CD14-positive monocyte (primary cell): ENCODE measurements at regions not wholly inside any gene's neighbourhood (a gene's known extent, or its start where the extent isn't known, plus 50 kb on each side); places are given as distances from the start of the nearest gene placed in this dataset.

Source experiments
- DNase-seq, 3 donors: peaks; one replicate each; pipeline ENCODE4 v3.0.0-alpha.2; 2011 to 2022
- H2AFZ ChIP-seq: 2 replicates; pipeline ENCODE4 v1.6.0; 2012; ENCODE audit warnings: mild to moderate bottlenecking, low read depth, low read length, inconsistent platforms; ENCODE audit not compliant: insufficient read depth, poor library complexity, severe bottlenecking
- H3K27ac ChIP-seq, 2 donors: 1 replicate in 1 of 2; 2 replicates in 1 of 2; pipeline ENCODE4 v1.5.1; 2012 to 2013; ENCODE audit warnings: low read length in 2 of 2, control low read depth in 1 of 2, inconsistent platforms in 1 of 2, low read depth in 1 of 2, mild to moderate bottlenecking in 1 of 2
- H3K27me3 ChIP-seq, 2 donors: one replicate each; pipeline versions ENCODE4 v1.6.0 to v1.6.1; 2011 to 2013; ENCODE audit warnings: low read length in 2 of 2; ENCODE audit not compliant: control insufficient read depth in 2 of 2, insufficient read depth in 2 of 2
- H3K36me3 ChIP-seq, 2 donors: replicated peaks in 1 of 2; 1 replicate in 1 of 2; 2 replicates in 1 of 2; pipeline versions ENCODE4 v1.5.1 to v1.6.1; 2012 to 2013; ENCODE audit warnings: low read length in 2 of 2, control low read depth in 1 of 2, inconsistent platforms in 1 of 2, mild to moderate bottlenecking in 1 of 2; ENCODE audit not compliant: insufficient read depth in 2 of 2, control insufficient read depth in 1 of 2
- H3K4me1 ChIP-seq, 2 donors: 1 replicate in 1 of 2; 2 replicates in 1 of 2; pipeline versions ENCODE4 v1.5.1 to v1.6.1; 2012 to 2013; ENCODE audit warnings: low read length in 2 of 2, control low read depth in 1 of 2, inconsistent platforms in 1 of 2, mild to moderate bottlenecking in 1 of 2, moderate library complexity in 1 of 2; ENCODE audit not compliant: insufficient read depth in 2 of 2, control insufficient read depth in 1 of 2
- H3K4me2 ChIP-seq: replicated peaks from 2 replicates; pipeline ENCODE3; 2012; ENCODE audit warnings: low read length, moderate library complexity, mild to moderate bottlenecking; ENCODE audit not compliant: poor library complexity, severe bottlenecking; ENCODE audit errors: extremely low read depth
- H3K4me3 ChIP-seq, 3 experiments: fragments of 200-600 bp in 1 of 3; sonication (generic) in 1 of 3; replicated peaks in 1 of 3; 1 replicate in 2 of 3; 2 replicates in 1 of 3; pipeline ENCODE4 v1.5.1; 2011 to 2013; ENCODE audit warnings: low read length in 3 of 3, mild to moderate bottlenecking in 3 of 3, control low read depth in 2 of 3, low read depth in 2 of 3, inconsistent platforms in 1 of 3, moderate library complexity in 1 of 3
- H3K79me2 ChIP-seq: 2 replicates; pipeline ENCODE4 v1.6.0; 2012; ENCODE audit warnings: mild to moderate bottlenecking, control low read depth, inconsistent platforms, low read length, moderate library complexity; ENCODE audit not compliant: insufficient read depth
- H3K9ac ChIP-seq: 2 replicates; pipeline ENCODE4 v1.6.0; 2017; ENCODE audit warnings: low read length, mild to moderate bottlenecking; ENCODE audit not compliant: insufficient read depth, poor library complexity, severe bottlenecking
- H3K9me3 ChIP-seq, 2 donors: replicated peaks in 1 of 2; 1 replicate in 1 of 2; 2 replicates in 1 of 2; pipeline versions ENCODE4 v1.5.1 to v1.6.1; 2012 to 2013; ENCODE audit warnings: low read length in 2 of 2, control low read depth in 1 of 2; ENCODE audit not compliant: control insufficient read depth in 1 of 2, insufficient read depth in 1 of 2
- H4K20me1 ChIP-seq: 2 replicates; pipeline ENCODE4 v1.6.0; 2012; ENCODE audit warnings: mild to moderate bottlenecking, low read length, control low read depth, moderate library complexity; ENCODE audit not compliant: insufficient read depth
- H3K27ac Mint-ChIP-seq, 7 donors: one replicate each; pipeline ENCODE4 v1.8.0; 2020; ENCODE audit warnings: mild to moderate bottlenecking in 7 of 7, mixed read lengths in 7 of 7, moderate library complexity in 6 of 7, inconsistent platforms in 2 of 7
- H3K27me3 Mint-ChIP-seq, 3 donors: one replicate each; pipeline ENCODE4 v1.8.0; 2021 to 2022; ENCODE audit warnings: low read depth in 3 of 3, mild to moderate bottlenecking in 3 of 3, mixed read lengths in 3 of 3, moderate library complexity in 3 of 3, inconsistent platforms in 1 of 3
- H3K36me3 Mint-ChIP-seq, 2 donors: one replicate each; pipeline ENCODE4 v1.8.0; 2020; ENCODE audit warnings: mixed read lengths in 2 of 2, inconsistent platforms in 1 of 2, mild to moderate bottlenecking in 1 of 2
- H3K4me1 Mint-ChIP-seq: one replicate; pipeline ENCODE4 v1.8.0; 2020; ENCODE audit warnings: mild to moderate bottlenecking, mixed read lengths
- H3K4me3 Mint-ChIP-seq, 2 donors: one replicate each; pipeline ENCODE4 v1.8.0; 2020; ENCODE audit warnings: mild to moderate bottlenecking in 2 of 2, mixed read lengths in 2 of 2, moderate library complexity in 1 of 2
- H3K9me3 Mint-ChIP-seq, 7 donors: one replicate each; pipeline ENCODE4 v1.8.0; 2020 to 2022; ENCODE audit warnings: mixed read lengths in 7 of 7, mild to moderate bottlenecking in 6 of 7, moderate library complexity in 6 of 7, inconsistent platforms in 2 of 7
- CTCF ChIP-seq: fragments of 200-600 bp; IDR thresholded peaks from one replicate; pipeline ENCODE4 v1.8.0; 2022; ENCODE audit warnings: antibody characterized with exemption, mild to moderate bottlenecking
- WGBS: methylation state at CpG from one replicate; pipeline ENCODE4 v1.1.5; 2013; ENCODE audit warnings: missing lambda C conversion rate; ENCODE audit not compliant: insufficient coverage; 5-methylcytosine and 5-hydroxymethylcytosine counted together
- intact Hi-C, 2 donors: fragments of 100-400 bp; cut with micrococcal nuclease; formaldehyde crosslinking; loops; one replicate each; pipeline versions ENCODE4 v1.15.0 to v1.15.1; 2023

- TF ChIP-seq CTCF, result no peak
- no peak overlapping the region for H3K27ac ChIP-seq
- Mint-ChIP-seq H3K27me3 (peaks cover 1 to 6% (median 6%) of the 10 kb centered on the region in 3 donors), H3K4me1 (peaks cover 16% of the 10 kb centered on the region), H3K4me3 (no peak overlapping the region), H3K9me3 (no peaks in the 10 kb centered on the region), H3K27ac (no peak overlapping the region), H3K36me3 (no peaks in the 10 kb centered on the region)
- no peaks in the 10 kb centered on the region for H4K20me1 ChIP-seq
- intact Hi-C loops, result no loop called here
- H3K36me3 ChIP-seq, result no peaks in the 10 kb centered on the region
- no peak overlapping the region for H3K4me2 ChIP-seq
- H3K79me2 ChIP-seq, result no peaks in the 10 kb centered on the region
- H3K27me3 ChIP-seq, result no peaks in the 10 kb centered on the region
- H3K4me3 ChIP-seq, result no peak overlapping the region
- no peak overlapping the region for H3K9ac ChIP-seq
- H2AFZ ChIP-seq, result no peak overlapping the region
- H3K4me1 ChIP-seq, result peaks cover 9 to 16% of the 10 kb centered on the region in 2 donors
- no peaks in the 10 kb centered on the region for H3K9me3 ChIP-seq
- DNase-seq, result no peak
- 90% methylated on average over 2 of the region's 3 CpGs for WGBS
Measured at GRCh38 chr16:16996827-16997226, 473.9 kb downstream of the XYLT1 start.

- WGBS, result 42% methylated on average over 2 of the region's 6 CpGs
- Histone ChIP-seq H3K9me3 (no peaks in the 10 kb centered on the region), H3K36me3 (no peaks in the 10 kb centered on the region), H3K79me2 (no peaks in the 10 kb centered on the region), H3K4me1 (peaks cover 9 to 16% of the 10 kb centered on the region in 2 donors), H3K4me2 (no peak overlapping the region), H4K20me1 (no peaks in the 10 kb centered on the region), H2AFZ (no peak overlapping the region), H3K27me3 (no peaks in the 10 kb centered on the region), H3K4me3 (no peak overlapping the region), H3K9ac (no peak overlapping the region), H3K27ac (no peak overlapping the region)
- Mint-ChIP-seq H3K9me3 (no peaks in the 10 kb centered on the region), H3K27me3 (peaks cover 1 to 6% (median 6%) of the 10 kb centered on the region in 3 donors), H3K27ac (peak overlapping the region in 1 of 7 donors; percentile 1), H3K4me1 (peaks cover 16% of the 10 kb centered on the region), H3K4me3 (no peak overlapping the region), H3K36me3 (no peaks in the 10 kb centered on the region)
- intact Hi-C loops, result no loop called here
- DNase-seq, result no peak
- TF ChIP-seq CTCF, result no peak
Measured at GRCh38 chr16:16997349-16997748, 473.4 kb downstream of the XYLT1 start.
